ENCODE measurements at regions not wholly inside any gene's neighbourhood (a gene's known extent, or its start where the extent isn't known, plus 50 kb on each side); places are given as distances from the start of the nearest gene placed in this dataset.

DNA sequence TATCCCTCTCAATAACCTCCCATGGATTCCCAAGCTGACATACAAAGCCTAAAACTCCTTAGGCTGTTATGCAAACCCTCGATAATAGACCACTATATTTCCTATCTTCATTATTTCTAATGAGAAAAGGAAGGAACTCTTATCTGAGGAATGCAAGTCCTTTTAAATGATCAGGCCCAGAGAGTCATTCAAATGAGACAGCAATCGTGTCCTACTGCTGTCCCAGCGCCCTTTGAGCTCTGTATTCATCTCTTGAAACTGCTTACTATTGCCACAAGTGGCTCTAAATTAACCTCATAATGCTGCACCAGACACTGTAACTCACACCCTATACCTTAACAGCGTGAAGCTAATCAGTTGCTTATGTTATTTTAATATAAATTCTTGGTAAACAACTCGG is 182.1 kb upstream of the NAMPT start:
- H3K27ac ChIP-seq = no peak overlapping the region
- TF ChIP-seq ZFX (IDR thresholded peaks at IDR 0.05; ENCODE audit: borderline replicate concordance) = no peak
- TF ChIP-seq, protein P1, sequence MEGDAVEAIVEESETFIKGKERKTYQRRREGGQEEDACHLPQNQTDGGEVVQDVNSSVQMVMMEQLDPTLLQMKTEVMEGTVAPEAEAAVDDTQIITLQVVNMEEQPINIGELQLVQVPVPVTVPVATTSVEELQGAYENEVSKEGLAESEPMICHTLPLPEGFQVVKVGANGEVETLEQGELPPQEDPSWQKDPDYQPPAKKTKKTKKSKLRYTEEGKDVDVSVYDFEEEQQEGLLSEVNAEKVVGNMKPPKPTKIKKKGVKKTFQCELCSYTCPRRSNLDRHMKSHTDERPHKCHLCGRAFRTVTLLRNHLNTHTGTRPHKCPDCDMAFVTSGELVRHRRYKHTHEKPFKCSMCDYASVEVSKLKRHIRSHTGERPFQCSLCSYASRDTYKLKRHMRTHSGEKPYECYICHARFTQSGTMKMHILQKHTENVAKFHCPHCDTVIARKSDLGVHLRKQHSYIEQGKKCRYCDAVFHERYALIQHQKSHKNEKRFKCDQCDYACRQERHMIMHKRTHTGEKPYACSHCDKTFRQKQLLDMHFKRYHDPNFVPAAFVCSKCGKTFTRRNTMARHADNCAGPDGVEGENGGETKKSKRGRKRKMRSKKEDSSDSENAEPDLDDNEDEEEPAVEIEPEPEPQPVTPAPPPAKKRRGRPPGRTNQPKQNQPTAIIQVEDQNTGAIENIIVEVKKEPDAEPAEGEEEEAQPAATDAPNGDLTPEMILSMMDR (IDR thresholded peaks at IDR 0.05) = no peak

DNA sequence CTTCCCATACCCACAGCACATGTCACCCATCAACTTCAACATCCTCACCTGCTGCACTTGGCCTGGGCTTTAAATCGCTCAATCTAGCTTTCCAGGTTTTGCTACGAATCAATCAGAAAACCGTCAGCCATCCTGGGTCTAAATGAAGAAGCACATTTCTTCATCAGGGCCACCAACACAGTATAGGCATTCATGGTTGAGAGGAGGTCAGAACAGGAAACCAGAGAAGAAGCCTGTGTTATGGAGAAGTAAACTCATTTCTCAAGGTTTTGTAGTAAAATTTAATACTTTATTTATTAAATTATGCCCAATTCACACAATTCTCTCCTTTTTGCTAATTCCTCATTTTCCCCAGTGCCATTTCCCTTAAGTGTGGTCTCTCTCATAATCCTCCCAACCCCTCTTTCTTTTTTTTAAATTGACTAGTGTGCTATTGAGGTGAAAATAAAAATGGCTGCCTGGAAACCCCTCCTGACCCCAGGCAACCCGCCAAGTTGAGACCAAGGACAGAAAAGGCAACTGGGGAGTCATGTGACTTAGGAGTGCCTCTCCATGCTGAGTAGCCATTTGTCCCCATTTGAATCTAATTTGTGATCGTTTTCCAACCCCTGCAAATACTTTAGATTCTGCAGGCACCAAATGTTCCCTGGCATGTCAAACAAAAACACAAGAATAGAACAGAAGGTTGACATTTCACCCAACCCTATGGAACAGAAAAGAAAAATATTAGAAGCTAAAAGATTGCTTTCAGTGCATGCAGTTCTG is 181.1 kb upstream of the NAMPT start:
- TF ChIP-seq, protein P1 (IDR thresholded peaks at IDR 0.05) = no peak
- TF ChIP-seq ZFX (IDR thresholded peaks at IDR 0.05; ENCODE audit: borderline replicate concordance) = no peak
- H3K27ac ChIP-seq = no peak overlapping the region

DNA sequence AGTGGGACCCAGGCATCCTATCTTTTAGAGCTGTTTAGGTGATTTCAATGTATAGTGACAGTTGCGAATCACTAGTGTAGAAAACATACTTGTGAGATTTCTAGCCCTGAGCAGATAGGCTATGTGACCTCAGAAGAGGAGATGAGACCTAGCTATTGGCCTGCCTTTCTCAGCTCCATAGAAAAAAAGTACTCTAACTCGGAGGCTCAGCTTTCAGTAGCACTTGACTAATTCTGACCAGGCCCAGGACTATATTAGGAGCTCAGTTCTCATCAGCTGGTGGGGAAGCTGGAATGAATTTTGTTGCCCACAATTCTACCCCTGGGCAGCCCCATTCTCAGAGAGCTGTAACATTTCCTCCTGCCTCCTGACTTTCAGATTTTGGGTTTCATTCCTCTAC is 179.9 kb upstream of the NAMPT start:
- no peak for TF ChIP-seq ZFX (IDR thresholded peaks at IDR 0.05; ENCODE audit: borderline replicate concordance)
- TF ChIP-seq, protein P1 (IDR thresholded peaks at IDR 0.05) = no peak
- H3K27ac ChIP-seq = no peak overlapping the region

DNA sequence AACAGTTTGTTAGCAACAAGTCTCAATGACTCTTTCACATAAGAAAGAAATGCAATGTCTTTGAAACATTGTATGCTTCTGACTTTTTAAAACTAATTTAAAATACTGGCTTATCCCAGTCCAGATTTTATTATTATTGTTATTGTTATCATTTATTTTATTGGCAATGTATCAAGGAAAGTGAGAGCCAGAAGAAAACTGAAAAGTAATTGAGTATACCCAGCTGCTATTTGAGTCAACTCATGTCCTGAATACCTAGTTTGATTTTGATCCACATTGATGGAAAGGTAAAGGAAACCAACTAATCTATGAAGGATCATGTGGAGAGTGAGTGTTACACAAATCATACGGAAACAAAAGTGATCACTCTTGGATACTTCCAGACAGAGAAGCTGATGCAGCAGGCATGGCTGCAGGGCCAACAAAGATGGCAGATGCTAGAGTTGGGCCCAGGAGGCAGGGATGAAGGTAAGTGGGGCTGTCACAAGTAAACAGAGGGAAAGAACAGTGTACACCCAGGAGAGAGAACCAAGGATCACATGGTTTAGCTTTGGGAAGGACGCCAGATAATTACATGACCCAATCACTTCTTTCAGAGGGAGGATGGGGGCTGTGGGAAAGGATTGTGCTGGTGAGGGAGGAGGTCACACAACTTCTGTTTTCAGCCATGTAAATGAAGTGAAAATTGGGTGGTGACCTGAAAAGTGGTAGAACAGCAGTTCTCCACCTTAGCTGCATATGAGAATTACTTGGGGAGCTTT is 179.2 kb upstream of the NAMPT start:
- TF ChIP-seq, protein P1 (IDR thresholded peaks at IDR 0.05) = no peak
- TF ChIP-seq ZFX (IDR thresholded peaks at IDR 0.05; ENCODE audit: borderline replicate concordance) = no peak
- no peak overlapping the region for H3K27ac ChIP-seq

DNA sequence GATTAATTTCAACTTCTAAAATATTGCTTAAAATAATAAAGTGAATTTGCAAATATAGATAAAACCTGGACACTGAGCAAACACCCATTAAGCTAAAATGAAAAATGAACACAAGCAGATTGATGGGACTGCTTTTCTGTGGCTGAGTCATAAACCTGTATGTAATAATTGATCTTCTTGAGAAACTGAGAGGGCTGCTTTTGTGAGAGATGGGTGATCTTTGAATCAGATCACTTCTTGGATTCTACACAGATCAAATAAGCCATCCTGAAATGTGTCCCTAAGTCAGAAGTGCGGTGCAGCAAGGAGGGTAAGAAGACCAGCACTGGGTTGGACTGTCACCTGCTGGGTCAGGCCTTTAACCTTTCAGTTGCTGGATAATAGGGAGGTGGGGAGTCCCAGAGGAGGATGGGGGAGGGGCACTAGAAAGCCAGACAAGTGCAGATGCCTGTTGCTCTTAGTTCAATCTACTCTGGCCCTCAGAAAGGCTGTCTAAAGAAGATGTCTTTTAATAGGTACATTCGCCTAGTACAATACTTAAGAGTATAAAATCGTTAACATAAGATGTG is 178.2 kb upstream of the NAMPT start:
- TF ChIP-seq, protein P1 (IDR thresholded peaks at IDR 0.05) = no peak
- TF ChIP-seq ZFX (IDR thresholded peaks at IDR 0.05; ENCODE audit: borderline replicate concordance) = no peak
- no peak overlapping the region for H3K27ac ChIP-seq

DNA sequence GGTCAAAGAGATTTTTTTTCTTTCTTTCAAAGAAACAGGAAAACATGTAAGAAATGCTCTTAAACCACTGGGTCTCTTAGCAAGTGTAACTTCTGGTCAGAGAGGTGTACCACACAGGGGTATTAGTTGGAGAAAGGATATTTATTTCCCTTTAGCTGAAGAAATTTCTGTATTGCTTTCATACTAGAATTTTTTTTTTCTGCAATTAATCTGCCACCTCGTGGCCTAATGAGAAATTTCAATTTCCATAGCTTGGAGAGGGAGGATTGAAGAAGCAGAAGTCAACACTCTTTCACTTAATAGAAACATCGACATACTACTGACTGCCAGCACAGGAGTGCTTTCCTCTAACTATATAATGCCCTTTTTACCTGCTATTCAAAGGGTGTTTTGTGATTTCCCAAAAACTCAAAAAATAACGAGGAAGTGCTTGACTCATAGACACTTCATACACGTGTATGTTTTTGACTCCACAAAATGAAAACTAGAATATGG is 177.6 kb upstream of the NAMPT start:
- H3K27ac ChIP-seq = no peak overlapping the region
- TF ChIP-seq, protein P1 (IDR thresholded peaks at IDR 0.05) = peak; percentile 77
- TF ChIP-seq ZFX (IDR thresholded peaks at IDR 0.05; ENCODE audit: borderline replicate concordance) = no peak

Measured in 22Rv1 (cell line).